ENCODE measurements at regions not wholly inside any gene's neighbourhood (a gene's known extent, or its start where the extent isn't known, plus 50 kb on each side); places are given as distances from the start of the nearest gene placed in this dataset.
"Not testable (repeated sequence)": the region's sequence is repeated elsewhere in the genome, so short reads cannot be mapped to it uniquely, and the experiment has no call there.

DNA sequence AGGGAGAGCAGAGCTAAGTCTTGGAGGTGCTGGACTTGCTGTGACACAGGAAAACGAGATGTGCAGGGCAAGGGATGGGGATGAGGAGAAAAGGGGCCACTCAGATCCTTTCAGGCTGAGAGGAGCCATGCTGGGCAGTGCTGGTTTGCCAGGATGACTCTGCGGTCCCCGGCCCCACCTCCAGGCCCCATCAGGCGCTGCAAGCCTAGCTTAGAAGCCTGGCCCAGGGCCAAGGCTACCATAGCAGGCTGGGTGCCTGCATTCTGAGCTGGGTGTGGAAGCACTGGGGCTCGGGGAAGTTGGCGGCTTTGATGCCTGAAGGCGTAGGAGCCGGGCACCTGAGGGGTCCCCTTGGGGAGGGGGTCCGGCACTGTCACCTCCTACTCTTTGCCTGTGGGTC lies 341.2 kb upstream of the USP9Y start:
- DNase-seq (ENCODE audit: low read depth) = no peak

DNA sequence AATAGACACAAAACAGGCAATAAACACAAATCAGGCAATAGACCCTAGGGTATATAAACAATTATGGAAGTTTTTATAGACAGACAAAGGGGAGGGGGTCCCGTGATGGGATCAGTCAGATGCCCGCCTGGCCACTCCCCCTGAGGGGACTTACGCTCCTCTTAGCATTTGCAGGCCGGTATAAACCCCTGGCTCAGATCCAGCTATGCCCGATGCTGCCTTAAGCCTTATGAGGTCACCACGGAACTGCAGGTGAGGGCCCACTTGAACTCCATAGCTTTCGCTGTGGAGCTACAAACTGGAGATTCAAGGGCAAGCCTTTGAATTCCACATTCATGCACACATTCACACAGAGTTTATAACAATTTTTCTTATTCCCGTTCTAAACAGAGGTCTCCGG lies 340.5 kb upstream of the USP9Y start:
- DNase-seq (ENCODE audit: low read depth) = no peak

DNA sequence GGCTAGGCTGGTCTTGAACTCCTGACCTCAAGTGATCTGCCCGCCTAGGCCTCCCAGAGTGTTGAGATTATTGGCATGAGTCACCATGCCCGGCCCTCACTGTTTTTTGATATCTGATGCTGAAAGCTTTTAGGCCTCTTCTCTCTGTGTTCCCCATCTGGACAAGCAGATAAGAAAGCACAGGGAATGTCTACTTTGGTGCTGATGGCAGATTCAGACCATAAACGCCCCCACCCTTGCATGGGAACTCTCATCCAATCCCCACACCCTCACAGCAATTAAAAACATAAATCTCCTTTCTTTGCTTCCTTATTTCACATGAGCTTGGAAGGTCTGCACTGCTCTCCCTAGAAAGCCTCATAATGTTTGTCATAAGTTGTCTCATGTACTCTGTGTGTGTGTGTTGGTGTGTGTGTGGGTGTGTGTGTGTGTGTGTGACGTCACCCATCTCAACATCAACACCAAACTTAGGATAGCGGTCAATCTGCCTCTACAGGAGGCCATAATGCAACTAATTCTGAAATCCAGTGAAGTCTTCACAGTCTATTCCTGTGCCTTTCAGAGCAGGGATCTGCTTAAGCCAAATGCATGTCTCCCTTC lies 335.6 kb upstream of the USP9Y start:
- DNase-seq (ENCODE audit: low read depth) = no peak

DNA sequence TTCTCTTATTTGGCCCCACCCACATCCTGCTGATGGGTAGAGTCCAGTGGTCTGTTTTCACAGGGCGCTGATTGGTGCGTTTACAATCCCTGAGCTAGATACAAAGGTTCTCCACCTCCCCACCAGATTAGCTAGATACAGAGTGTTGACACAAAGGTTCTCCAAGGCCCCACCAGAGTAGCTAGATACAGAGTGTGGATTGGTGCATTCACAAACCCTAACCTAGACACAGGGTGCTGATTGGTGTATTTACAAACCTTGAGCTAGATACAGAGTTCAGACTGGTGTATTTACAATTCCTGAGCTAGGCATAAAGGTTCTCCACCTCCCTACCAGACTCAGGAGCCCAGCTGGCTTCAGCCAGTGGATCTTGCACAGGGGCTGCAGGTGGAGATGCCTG lies 326.4 kb upstream of the USP9Y start:
- not testable (repeated sequence) for DNase-seq (ENCODE audit: low read depth)

DNA sequence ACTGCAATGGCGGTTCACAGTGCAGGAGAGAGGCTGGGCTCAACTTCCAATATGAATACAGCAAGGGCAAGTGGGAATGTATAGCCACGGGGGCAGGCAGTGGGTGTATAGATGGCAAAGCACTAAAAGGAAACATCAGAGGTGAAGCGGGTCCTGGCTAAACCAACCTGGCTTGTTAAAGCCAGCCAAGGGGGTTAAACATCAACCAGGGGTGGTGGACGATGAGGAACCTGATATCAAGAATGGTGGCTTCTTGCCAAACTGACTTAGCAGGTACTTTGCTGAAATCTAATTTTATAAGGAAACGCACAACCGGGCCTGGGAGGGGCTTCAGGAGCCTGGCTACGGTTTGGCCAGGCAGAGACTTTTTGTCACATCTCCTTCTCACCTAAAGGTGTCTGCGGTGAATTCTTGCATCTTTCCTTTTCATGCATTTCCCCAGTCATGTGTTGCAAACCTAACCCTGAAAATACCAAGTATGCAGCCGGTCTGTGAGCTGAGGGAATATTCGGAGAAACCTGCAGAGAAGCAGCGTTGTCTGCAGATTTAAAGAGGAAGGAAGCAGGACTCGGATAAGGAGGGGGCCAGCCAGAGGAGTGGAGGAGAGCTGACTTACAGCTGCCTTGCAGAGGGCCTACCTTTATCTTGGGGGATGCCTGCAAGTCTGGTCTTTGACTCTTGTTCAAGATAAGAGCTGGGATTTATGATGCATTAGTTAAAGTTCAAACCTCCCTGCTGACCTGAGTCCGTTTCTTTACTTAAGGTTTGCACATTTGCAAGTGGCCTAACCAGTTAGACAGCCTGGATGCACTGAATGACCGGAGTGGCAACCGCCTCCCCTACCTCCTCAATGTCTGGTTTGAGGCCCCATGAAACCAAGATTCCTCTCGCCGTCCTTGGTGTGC lies 309.1 kb upstream of the USP9Y start:
- DNase-seq (ENCODE audit: low read depth) = not testable (repeated sequence)

DNA sequence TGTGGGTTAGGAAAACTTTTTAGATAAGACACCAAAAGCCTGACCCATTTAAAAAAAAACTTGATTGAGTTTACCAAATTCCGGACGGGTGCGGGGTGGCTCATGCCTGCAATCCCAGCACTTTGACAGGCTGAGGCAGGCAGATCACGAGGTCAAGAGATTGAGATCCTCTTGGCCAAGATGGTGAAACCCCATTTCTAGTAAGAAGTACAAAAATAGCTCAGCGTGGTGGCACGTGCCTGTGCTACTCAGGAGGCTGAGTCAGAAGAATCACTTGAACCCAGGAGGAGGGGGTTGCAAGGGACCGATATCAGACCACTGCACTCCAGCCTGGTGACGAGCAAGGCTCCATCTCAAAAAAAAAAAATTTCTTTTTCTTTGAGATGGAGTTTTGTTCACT lies 307.8 kb upstream of the USP9Y start:
- DNase-seq (ENCODE audit: low read depth) = no peak

DNA sequence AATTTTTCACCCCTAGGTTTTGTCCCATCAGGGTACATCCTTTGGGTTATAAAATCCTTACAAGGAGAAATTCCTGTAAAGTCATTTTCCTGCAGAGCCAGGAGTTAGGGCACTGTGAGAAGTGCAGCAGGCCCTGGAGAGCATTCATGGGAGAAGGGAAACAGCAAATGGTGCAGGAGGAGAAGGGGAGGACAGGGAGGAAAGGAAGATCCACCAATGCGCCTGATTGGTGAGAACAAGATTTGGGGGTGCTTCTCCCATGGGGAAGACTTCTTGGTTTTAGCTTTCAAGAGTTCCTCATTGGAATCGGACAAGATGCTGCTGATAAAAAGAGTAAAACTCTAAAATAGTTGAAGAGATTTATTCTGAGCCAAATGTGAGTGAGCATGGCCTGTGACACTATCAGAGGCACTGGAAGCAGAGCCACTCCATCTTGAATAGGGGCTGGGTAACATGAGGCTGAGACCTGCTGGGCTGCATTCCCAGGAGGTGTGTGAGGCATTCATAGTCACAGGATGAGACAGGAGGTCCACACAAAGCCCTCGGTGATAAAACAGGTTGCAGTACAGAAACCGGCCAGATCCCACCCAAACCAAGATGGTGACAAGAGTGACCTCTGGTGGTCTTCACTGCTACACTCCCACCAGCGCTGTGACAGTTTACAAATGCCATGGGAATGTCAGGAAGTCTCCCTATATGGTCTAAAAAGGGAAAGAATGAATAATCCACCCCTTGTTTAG lies 305.5 kb upstream of the USP9Y start:
- not testable (repeated sequence) for DNase-seq (ENCODE audit: low read depth)

DNA sequence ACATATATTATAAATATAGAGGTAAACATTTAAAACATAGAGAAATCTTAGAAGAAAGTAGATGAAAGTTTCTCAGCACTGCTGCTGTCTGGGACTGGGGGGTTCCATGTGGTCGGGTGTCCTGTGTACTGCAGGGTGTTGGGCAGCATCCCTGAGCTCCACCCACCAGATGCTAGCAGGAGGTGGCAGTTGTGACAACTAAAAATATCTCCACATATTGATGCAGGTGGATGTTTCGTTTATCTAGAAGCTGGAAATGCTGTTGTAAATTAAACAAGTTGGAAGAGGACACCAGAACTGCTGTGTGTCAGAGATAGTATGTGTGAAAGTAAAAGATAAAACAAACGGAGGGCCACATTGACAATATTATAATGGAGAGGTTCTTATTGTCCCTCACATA lies 297.1 kb upstream of the USP9Y start:
- DNase-seq (ENCODE audit: low read depth) = no peak

DNA sequence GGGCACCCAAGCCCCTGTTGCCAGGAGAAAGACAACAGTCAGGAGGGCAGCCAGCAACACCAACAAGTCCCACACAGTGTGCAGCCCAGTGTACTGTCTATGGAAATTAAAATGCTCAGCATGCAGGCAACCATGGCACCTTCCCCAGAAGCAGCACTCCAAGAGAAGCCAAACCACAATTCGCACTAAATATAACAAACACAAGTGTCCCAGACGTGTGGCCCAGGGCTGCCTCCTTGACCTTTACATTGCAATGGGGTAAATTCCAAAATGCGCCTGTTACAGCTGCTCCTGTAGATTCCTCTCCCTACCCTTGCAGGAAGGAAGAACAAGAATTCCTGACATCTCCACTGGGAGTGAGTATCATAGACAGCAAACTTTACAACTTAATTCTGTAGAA lies 292.8 kb upstream of the USP9Y start:
- no peak for DNase-seq (ENCODE audit: low read depth)

DNA sequence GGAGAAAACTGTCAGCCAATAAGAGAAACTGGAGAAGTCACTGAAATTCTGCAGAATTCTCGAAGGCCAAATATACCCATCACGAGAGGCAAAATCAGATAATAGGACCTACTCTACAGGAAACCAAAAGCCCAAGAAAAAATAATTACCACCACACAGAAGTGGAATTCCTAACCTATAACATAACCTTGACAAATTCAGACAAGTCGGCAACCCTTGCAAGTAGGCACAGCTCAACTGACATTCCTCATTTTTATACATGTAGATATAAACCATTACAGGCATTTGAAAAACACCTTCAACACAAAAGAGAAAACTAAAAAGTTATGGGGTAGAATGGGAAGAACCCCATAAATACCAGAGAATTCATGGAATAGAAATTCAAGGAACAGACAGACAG lies 290.3 kb upstream of the USP9Y start:
- DNase-seq (ENCODE audit: low read depth) = no peak

DNA sequence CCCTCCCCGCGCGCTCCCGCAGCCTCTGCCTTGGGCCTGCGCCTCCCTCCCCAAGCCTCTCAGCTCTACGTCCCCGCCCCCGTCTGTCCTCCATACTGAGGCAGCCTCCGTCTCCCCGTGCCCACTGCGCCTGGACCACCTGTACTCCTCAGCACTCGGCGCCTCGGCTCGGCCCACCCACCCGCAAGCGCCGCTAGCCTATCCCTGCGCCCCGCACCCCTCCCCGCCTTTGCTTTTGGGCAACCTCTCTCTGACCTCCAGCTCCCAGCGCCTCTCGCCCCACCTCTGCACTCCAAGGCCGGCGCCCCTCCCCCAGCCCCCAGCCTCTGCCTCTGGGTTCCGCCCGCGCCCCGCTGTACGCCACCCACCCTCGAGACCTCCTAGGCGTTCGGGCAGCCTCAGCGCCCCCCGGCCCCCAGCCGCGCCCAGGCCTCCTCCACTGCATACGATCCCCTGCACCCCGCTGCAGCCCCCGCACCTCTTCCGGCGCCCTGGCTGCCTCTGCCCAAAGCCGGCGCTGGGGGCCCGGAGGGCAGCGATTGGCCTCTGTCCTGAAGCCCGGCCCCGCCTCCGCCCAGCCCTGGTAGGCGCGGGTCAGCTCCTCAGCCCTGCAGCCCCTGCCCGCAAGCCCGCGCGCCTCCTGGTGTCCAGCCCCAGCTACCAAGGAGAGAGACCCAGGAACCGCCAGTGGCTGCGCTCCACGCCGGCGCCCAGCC lies 279.8 kb upstream of the USP9Y start:
- DNase-seq (ENCODE audit: low read depth) = no peak

DNA sequence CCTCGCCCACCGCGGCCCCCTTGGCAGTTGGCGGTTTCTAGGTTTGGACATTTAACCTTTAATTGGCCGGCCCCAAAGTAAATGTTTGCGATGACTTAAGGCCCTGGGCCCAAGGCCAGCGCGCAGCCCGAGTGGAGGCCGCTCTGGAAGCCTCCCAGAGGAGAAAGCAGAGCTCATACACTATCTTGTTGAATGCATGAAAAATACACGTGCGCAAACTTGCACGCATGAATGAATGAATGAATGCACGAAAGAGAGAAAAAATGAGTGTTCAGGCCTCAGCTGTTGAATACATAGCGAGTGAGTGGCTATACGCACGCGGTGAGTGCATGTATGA lies 279.3 kb upstream of the USP9Y start:
- no peak for DNase-seq (ENCODE audit: low read depth)

DNA sequence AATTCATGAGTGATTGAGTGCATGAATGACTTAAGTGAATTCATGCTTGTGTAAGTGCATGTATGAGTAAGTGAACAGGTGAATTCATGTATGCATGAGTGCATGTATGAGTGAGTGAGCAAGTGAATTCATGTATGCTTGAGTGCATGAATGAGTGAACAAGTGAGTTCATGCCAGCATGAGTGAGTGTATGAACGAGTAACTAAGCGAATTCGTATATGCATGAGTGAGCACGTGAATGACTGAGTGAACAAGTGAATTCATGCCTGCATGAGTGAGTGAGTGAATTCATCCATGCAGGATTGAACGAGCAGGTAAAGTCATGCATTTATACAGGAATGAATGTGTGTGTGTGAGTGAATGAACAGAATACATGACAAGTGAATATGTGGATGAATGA lies 278.5 kb upstream of the USP9Y start:
- no peak for DNase-seq (ENCODE audit: low read depth)

DNA sequence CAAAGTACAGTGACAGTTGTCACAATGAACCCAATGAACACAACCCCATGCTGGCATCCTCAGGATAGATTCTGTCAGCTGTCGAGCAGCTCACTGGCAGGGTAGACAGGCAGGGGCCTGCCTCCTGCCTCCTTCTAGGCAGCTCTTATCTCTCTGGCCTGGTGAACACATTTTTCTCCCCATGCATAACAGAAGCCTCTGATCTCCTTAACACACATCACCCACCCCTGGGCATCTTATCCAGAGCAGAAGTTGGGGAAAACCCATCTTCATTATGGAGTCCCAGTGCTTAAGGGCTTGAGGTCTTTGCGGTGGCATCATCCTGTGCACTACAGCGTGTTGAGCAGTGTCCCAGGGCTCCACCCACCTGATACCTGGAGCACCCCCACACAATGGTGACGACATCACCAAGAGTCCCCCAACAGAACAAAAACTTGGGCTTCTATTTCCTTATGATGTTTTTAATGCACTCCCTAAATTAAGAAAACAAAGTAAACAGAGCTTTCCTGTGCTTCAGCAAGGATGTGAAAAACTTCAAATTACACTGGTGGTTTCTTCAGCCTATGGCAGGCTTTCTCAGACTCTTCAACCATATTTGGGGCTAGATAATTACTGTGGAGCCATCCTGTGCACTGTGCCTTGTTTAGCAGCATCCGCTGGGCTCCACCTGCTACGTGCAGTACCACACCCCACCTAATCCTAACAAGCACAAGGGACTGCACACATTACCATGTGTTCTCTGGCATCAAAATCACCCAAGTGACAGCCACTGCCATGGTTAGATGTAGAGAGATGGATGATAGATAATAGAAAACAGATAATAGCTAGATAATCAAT lies 277.4 kb upstream of the USP9Y start:
- DNase-seq (ENCODE audit: low read depth) = no peak

DNA sequence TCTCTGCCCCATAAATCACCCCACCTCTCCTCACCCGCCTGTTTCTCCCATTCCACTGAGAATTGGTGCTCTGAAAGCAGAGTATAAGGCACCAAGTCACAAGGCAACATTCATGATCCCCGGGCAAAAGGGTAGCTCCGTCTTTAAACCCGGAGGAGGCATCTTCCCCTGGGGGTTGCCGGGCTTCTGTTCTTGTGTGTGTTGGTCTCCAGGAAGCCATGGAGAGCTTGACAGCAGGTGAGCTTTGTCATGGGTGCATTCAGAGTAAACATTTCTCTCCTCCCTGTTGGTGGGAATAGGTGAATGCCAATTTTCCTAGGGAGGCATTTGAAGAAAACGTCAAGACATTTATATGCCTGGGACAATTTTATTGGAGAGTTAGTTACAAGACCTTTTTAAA lies 275.5 kb upstream of the USP9Y start:
- DNase-seq (ENCODE audit: low read depth) = no peak

DNA sequence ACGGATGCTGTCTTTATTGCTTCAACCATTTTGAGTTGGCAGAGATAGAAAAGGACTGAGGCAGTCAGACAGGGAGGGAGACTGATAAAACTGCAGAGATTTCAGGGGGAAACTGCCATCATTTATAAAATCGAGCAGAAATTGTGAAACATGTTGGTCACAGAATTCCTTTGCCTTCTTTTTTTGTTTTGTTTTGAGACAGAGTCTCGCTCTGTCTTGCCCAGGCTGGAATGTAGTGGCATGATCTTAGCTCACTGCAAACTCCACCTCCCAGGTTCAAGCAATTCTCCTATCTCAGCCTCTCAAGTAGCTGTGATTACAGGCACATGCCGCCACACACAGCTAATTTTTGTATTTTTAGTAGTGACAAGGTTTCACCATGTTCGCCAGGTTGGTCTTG lies 273.7 kb upstream of the USP9Y start:
- no peak for DNase-seq (ENCODE audit: low read depth)

DNA sequence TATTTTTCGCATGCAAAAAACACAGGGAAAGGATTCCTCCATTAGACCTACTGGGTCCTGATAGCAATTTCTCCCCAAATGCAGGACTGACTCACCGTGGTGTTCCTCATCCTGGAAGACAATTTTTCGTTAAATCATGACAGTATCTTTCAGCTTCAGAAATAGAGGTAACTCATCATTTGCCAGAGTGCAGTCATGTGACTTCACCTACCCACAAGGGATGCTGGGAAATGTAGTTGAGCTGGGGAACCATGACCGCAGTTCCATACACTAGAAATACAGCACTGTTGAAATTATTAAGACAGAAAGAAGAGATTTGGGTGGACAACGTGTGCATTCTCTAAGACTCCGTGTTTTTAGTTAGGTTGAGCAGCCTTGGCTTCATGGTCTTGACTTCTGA lies 269.5 kb upstream of the USP9Y start:
- no peak for DNase-seq (ENCODE audit: low read depth)

DNA sequence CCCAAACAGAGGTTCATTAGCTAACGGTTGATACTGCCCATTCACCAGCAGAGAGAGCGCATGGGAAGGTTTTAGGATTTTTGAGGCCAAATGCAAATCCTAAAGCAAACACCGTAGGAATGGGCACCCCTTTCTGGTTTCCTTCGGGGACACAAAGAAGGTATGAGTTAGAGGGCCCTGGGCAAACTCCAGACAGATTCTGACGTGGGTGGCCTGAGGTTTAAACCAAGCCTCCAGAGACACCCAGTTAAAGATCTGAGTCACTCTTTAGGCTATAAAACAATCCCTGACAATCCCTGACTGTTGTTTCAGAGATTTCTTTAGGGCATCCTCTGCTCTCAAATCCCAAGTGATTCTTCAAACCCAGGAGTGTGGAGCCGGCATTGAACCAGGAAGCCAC lies 262.2 kb upstream of the USP9Y start:
- not testable (repeated sequence) for DNase-seq (ENCODE audit: low read depth)

DNA sequence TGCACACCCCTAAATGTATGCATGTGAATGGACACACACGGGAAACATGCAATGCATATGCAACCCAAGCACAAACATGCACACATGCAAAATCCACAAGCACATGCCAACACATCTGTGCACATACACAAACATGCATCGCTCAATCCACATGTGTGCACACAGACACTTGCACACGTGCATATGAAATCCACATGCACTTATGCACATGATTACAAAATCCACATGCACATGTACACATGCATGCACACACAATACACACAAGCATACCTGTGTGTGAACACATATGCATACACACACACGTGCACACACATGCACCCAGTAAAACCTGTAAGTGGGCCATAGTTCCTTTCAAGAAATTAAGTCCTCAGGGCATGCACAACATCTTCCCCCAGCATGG lies 256.8 kb upstream of the USP9Y start:
- DNase-seq (ENCODE audit: low read depth) = no peak

DNA sequence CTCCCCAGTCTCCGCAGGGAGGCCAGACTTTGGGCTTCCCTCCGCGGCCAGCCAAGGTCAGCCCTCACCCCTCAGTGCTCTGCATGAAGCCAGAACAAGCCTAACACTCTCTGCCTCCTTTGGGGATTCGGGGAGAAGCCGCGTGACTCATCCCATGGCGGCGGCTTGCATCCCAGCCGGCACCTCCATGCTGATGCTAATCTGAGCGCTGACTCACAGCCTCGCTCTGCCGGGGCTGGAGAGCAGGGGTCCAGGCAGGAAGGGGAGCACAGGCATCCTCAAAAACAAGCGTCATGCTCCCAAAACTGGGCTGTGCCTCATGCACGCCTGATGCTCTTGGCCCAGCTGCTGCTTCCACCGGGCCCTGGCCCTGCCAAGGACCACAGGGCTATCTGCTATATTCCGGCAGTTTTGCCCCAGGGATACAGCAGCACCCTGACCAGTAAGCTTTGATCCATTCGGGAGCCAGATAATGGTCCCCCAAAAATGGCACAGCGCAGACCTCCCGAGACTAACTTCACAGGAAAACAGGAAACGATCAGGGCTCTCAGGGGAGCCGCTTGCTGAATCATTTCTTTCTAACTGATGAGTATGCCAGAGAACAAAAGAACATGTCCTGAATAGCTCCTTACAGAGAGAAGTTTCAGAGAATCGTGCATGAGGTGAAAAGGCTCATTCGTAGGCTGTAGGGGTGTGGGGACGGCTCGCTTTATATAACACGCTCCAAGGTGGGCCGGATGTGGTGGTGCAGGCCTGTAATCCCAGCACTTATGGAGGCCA lies 254.4 kb upstream of the USP9Y start:
- DNase-seq (ENCODE audit: low read depth) = not testable (repeated sequence)

DNA sequence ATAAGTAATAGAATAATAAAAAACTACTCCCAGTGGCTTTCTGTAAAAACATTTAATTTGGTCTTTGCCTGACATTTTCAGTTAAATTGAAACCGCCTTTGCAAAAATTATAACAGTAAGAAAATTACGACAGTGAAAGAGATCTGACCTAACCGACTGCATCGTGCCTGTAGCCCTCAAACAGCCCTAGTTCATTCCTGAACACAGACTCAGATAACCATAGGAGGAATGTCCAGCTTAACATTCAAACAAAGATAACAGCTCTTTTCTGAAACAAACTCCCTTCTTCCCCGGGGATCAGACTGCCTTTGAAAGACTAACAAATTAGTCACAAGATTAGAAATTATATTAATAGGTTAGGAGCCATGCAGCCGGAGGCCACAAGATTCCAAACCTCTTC lies 252.5 kb upstream of the USP9Y start:
- DNase-seq (ENCODE audit: low read depth) = not testable (repeated sequence)
